ENCODE measurements at regions not wholly inside any gene's neighbourhood (a gene's known extent, or its start where the extent isn't known, plus 50 kb on each side); places are given as distances from the start of the nearest gene placed in this dataset.

DNA sequence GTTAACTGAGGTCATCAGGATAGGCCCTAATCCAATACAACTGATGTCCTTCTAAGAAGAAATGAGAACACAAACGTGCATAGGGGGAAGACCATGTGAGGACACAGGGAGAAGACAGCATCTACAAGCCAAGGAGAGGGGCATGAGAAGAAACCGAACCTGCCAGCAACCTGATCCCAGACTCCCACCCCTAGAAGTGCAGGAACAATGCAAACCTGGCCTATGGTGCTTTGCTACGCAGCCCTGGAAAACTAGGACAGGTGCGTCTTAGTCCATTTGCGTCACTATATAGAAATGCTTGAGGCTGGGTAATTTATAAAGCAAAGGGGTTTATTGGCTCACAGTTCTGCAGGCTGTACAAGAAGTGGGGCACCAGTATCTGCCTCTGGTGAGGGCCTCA is 322.6 kb upstream of the ZNF32 start:
- TF ChIP-seq, protein P1, sequence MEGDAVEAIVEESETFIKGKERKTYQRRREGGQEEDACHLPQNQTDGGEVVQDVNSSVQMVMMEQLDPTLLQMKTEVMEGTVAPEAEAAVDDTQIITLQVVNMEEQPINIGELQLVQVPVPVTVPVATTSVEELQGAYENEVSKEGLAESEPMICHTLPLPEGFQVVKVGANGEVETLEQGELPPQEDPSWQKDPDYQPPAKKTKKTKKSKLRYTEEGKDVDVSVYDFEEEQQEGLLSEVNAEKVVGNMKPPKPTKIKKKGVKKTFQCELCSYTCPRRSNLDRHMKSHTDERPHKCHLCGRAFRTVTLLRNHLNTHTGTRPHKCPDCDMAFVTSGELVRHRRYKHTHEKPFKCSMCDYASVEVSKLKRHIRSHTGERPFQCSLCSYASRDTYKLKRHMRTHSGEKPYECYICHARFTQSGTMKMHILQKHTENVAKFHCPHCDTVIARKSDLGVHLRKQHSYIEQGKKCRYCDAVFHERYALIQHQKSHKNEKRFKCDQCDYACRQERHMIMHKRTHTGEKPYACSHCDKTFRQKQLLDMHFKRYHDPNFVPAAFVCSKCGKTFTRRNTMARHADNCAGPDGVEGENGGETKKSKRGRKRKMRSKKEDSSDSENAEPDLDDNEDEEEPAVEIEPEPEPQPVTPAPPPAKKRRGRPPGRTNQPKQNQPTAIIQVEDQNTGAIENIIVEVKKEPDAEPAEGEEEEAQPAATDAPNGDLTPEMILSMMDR (IDR thresholded peaks at IDR 0.05): no peak
- TF ChIP-seq POLR2AphosphoS5 (IDR thresholded peaks at IDR 0.05) (no peak), POLR2A (IDR thresholded peaks at IDR 0.05; ENCODE audit: low read depth) (no peak), EP300 (IDR thresholded peaks at IDR 0.05) (no peak)
